BLaER1 treated with 17β-estradiol and CSF1 and Interleukin-3, amounts not matched to agents 10 nM and 100 nM (cell line): ENCODE measurements at regions not wholly inside any gene's neighbourhood (a gene's known extent, or its start where the extent isn't known, plus 50 kb on each side); places are given as distances from the start of the nearest gene placed in this dataset.

ENCODE experiments used
- H3K27ac ChIP-seq, 11 experiments: shearing (Covaris generic); formaldehyde crosslinking; 2 replicates each; pipeline ENCODE4 v1.8.1; 2022
- H3K27me3 ChIP-seq, 11 experiments: shearing (Covaris generic); formaldehyde crosslinking; 2 replicates each; pipeline ENCODE4 v1.8.1; 2022
- H3K36me3 ChIP-seq, 11 experiments: shearing (Covaris generic); formaldehyde crosslinking; 2 replicates each; pipeline ENCODE4 v1.8.1; 2022
- H3K4me1 ChIP-seq, 10 experiments: shearing (Covaris generic); formaldehyde crosslinking; 2 replicates each; pipeline ENCODE4 v1.8.1; 2022
- H3K4me2 ChIP-seq, 11 experiments: shearing (Covaris generic); formaldehyde crosslinking; 2 replicates each; pipeline ENCODE4 v1.8.1; 2022
- H3K4me3 ChIP-seq, 10 experiments: shearing (Covaris generic); formaldehyde crosslinking; 2 replicates each; pipeline ENCODE4 v1.8.1; 2022
- H3K9ac ChIP-seq, 11 experiments: shearing (Covaris generic); formaldehyde crosslinking; 2 replicates each; pipeline ENCODE4 v1.8.1; 2022
- H3K9me3 ChIP-seq, 11 experiments: shearing (Covaris generic); formaldehyde crosslinking; replicated peaks in 1 of 11; 2 replicates each; pipeline ENCODE4 v1.8.1; 2022
- H4K20me1 ChIP-seq, 11 experiments: shearing (Covaris generic); formaldehyde crosslinking; 2 replicates each; pipeline ENCODE4 v1.8.1; 2022
- Cebpa-rat ChIP-seq, 11 experiments: shearing (Covaris generic); IDR thresholded peaks; 2 replicates each; pipeline ENCODE4 v1.8.1; 2022

DNA sequence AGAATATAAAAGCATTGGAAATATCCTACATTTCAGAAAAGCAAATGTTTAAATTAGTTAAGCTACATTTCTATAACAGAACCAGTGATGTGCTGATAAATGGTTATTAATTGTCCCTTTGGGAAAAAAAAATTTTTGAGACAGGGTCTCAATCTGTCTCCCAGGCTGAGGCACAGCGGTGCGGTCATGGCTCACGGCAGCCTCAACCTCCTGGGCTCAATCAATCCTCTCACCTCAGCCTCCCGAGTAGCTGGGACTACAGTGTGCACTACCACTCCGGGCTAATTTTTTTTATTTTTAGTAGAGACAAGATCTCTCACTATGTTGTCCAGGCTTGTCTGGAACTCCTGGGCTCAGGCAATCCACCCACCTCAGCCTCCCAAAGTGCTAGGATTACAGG, 194.8 kb upstream of the SALL3 start:
- Histone ChIP-seq H3K4me3 (no peak overlapping the region), H3K27ac (no peak overlapping the region), H4K20me1 (no peaks in the 10 kb centered on the region; a peak in 1 of 22 replicates), H3K27me3 (no peaks in the 10 kb centered on the region), H3K4me1 (peaks cover 0 to 8% (median 0%) of the 10 kb centered on the region in 10 experiments; a peak in 1 of 20 replicates), H3K9ac (no peak overlapping the region), H3K36me3 (no peaks in the 10 kb centered on the region), H3K9me3 (no peaks in the 10 kb centered on the region), H3K4me2 (no peak overlapping the region)
- TF ChIP-seq Cebpa-rat (IDR thresholded peaks at IDR 0.05), result no peak

DNA sequence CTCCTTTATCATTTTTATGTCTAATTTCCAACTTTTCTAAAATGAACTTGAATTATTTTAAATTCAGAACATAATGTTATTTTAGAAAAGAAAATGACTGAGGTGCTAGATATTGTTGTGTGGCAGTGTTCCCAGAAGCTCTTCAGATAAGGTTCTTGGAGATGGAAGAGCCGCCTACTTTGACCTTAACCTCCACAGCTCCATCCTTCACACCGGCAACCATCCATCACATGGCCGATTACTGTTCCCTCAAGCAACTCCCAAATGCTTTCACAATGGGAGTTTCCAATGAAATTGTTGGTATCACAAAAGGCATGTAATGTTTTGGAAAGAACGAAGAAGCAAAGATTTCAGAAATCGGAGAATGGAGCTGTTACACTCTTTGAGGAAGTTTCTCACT, 193.9 kb upstream of the SALL3 start:
- no peak overlapping the region for H3K27ac ChIP-seq
- no peak overlapping the region for H3K4me3 ChIP-seq
- no peak overlapping the region for H3K4me2 ChIP-seq
- no peak overlapping the region for H3K9ac ChIP-seq
- no peaks in the 10 kb centered on the region for H3K9me3 ChIP-seq
- no peaks in the 10 kb centered on the region; a peak in 1 of 22 replicates for H4K20me1 ChIP-seq
- peaks cover 0 to 8% (median 0%) of the 10 kb centered on the region in 10 experiments; a peak in 1 of 20 replicates for H3K4me1 ChIP-seq
- no peak for TF ChIP-seq Cebpa-rat (IDR thresholded peaks at IDR 0.05)
- no peaks in the 10 kb centered on the region for H3K36me3 ChIP-seq
- no peaks in the 10 kb centered on the region for H3K27me3 ChIP-seq

DNA sequence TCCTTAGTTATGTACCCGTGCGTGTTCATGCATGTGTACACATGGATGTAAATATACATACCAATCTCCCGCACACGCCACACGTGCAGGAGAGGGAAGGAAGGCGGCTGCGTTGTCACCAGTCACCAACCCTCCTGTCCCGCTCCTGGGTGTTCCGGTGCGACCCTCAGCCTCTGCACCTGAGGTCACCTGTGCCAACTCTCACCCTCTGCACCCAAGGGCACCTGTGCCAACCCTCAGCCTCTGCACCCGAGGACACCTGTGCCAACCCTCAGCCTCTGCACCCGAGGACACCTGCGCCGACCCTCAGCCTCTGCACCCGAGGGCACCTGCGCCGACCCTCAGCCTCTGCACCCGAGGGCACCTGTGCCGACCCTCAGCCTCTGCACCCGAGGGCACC, 192.8 kb upstream of the SALL3 start:
- TF ChIP-seq Cebpa-rat (IDR thresholded peaks at IDR 0.05), result no peak
- H4K20me1 ChIP-seq, result no peaks in the 10 kb centered on the region; a peak in 1 of 22 replicates
- H3K4me1 ChIP-seq, result peaks cover 0 to 8% (median 0%) of the 10 kb centered on the region in 10 experiments; a peak in 1 of 20 replicates
- H3K27me3 ChIP-seq, result no peaks in the 10 kb centered on the region
- H3K4me2 ChIP-seq, result no peak overlapping the region
- no peak overlapping the region for H3K27ac ChIP-seq
- no peak overlapping the region for H3K9ac ChIP-seq
- no peak overlapping the region for H3K4me3 ChIP-seq
- no peaks in the 10 kb centered on the region for H3K9me3 ChIP-seq
- no peaks in the 10 kb centered on the region for H3K36me3 ChIP-seq

DNA sequence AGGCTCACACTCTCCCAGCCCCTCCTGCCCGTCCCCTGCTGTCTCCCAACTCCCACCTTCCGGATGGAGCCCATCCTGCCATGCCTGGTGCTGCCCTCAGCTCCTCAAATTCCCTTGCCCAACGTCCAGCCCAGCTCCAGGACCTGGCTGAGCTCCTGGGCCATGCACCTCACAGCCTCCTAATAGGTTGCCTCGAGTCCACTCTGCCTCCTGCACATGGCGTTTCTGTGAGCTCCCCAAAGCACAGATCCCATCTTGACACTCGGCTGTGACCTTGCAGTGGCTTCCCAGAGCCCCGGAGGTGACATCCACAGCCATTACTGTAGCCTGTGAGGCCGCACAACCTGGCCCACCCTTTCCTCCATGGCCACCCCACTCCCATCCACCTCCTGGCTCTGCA, 191.9 kb upstream of the SALL3 start:
- no peak overlapping the region for H3K4me2 ChIP-seq
- no peak overlapping the region for H3K9ac ChIP-seq
- H3K27ac ChIP-seq, result no peak overlapping the region
- H3K9me3 ChIP-seq, result no peaks in the 10 kb centered on the region
- no peak overlapping the region for H3K4me3 ChIP-seq
- H3K4me1 ChIP-seq, result peaks cover 0 to 8% (median 0%) of the 10 kb centered on the region in 10 experiments; a peak in 1 of 20 replicates
- no peaks in the 10 kb centered on the region for H3K27me3 ChIP-seq
- TF ChIP-seq Cebpa-rat (IDR thresholded peaks at IDR 0.05), result no peak
- H4K20me1 ChIP-seq, result no peaks in the 10 kb centered on the region; a peak in 2 of 22 replicates
- no peaks in the 10 kb centered on the region for H3K36me3 ChIP-seq

DNA sequence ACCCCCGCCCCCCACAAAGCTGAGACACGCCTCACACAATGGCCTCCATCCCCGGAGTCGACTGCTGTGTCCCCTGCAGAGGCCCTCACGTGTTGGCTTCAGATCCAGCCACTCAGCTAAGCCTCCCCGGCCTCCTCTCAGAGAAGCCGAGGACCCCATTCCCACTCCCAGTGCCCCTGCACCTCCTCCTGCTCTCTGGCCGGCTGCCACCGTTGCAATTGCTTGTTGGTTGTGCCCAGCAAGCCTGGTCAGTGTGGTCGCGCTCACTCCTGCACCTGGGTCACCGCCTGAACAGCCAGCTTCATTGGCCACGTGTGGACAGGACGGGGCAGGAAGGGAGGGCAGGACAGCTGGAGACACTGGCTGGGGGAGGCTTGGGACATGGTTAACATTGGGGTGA, 191.5 kb upstream of the SALL3 start:
- Histone ChIP-seq H3K4me3 (no peak overlapping the region), H3K36me3 (no peaks in the 10 kb centered on the region), H3K27ac (no peak overlapping the region), H3K9ac (no peak overlapping the region), H3K9me3 (no peaks in the 10 kb centered on the region), H3K27me3 (no peaks in the 10 kb centered on the region), H3K4me1 (peaks cover 0 to 7% (median 0%) of the 10 kb centered on the region in 10 experiments; a peak in 1 of 20 replicates), H3K4me2 (no peak overlapping the region), H4K20me1 (no peaks in the 10 kb centered on the region; a peak in 3 of 22 replicates)
- TF ChIP-seq Cebpa-rat (IDR thresholded peaks at IDR 0.05), result no peak

DNA sequence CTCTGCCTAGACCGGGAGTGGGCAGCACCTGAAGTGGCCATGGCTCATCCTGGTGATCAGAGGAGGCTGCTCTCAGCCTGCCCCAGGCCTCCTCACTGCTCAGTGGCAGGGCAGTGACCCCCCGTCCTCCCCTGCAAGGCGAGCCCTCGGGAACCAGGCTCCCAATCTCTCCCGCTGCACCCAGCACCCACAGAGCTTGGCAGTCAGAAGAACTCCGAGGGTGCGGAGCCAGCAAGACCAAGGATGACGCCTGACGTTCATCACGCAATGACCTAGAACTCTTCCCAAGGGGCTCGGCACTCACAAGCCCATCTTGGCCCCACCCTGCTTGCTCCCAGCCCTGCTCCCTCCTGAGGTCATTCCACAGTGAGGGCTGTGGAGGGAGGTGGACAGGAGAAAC, 189.8 kb upstream of the SALL3 start:
- no peak overlapping the region for H3K9ac ChIP-seq
- no peaks in the 10 kb centered on the region for H3K4me1 ChIP-seq
- no peaks in the 10 kb centered on the region for H3K36me3 ChIP-seq
- H3K4me2 ChIP-seq, result no peak overlapping the region
- H3K4me3 ChIP-seq, result no peak overlapping the region
- no peak for TF ChIP-seq Cebpa-rat (IDR thresholded peaks at IDR 0.05)
- no peaks in the 10 kb centered on the region for H3K9me3 ChIP-seq
- no peaks in the 10 kb centered on the region; a peak in 2 of 22 replicates for H4K20me1 ChIP-seq
- no peak overlapping the region for H3K27ac ChIP-seq
- no peaks in the 10 kb centered on the region for H3K27me3 ChIP-seq

DNA sequence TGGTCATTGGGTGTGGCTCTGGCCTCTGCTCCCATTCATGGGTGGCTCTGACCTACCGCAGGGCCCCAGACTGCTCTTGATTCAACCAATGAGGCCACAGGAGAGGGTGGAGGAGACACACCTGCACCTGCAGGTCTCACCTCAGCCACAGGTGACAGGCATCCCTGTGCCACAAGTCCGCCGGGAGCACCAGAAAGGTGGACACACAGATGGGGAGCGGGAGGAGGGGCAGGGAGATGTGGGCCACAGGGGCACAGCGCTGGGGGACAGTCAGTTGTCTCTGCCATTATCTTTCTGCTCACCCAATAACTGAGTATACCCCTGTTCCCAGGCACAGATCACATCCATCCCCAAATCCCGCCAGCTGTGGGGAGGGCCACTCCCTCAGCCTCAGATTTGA, 189.1 kb upstream of the SALL3 start:
- no peak overlapping the region for H3K4me2 ChIP-seq
- no peaks in the 10 kb centered on the region; a peak in 2 of 22 replicates for H4K20me1 ChIP-seq
- no peak overlapping the region for H3K27ac ChIP-seq
- H3K36me3 ChIP-seq, result no peaks in the 10 kb centered on the region
- no peak overlapping the region for H3K9ac ChIP-seq
- TF ChIP-seq Cebpa-rat (IDR thresholded peaks at IDR 0.05), result no peak
- no peaks in the 10 kb centered on the region for H3K9me3 ChIP-seq
- no peak overlapping the region for H3K4me3 ChIP-seq
- no peaks in the 10 kb centered on the region for H3K4me1 ChIP-seq
- no peaks in the 10 kb centered on the region for H3K27me3 ChIP-seq

DNA sequence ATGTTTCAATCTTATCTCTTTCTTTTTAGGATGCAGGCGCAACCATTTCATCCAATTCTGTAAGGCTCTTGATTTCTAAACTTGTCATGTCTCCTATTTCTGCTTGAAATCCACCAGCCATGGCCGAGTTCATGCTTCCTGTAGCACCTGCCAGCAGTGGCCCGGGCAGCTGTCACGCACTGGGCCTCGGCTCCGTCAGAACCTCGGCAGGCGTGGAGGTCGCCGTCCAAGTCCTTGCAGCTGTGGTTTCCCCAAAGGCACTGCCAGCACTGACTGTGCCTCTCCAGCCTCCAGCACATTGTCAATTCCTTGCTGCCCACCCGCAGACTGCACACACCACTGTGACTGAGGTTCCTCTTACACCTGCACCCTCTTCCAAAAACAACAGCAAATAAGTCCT, 188.7 kb upstream of the SALL3 start:
- no peak for TF ChIP-seq Cebpa-rat (IDR thresholded peaks at IDR 0.05)
- H3K4me1 ChIP-seq, result no peaks in the 10 kb centered on the region

DNA sequence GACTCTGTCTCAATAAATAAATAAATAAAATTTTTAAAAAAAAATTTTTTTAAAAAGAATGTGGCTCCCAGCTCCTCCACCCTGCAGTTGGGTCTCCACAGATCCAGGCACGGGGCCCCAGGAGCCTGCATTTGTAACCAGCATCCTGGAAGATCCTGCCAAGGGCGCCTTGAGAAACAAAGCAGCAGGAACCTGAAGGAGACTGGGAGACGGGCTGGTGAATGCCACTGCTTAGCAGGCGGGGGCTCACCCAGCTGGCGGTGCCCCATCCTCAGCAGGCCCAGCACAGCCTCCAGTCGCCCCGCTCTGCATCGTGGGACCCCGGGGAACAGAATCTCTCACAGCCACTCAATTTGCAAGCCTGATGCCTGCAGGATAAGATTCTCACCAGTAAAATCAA, 187.5 kb upstream of the SALL3 start:
- Histone ChIP-seq H3K4me2 (no peak overlapping the region), H3K4me1 (no peaks in the 10 kb centered on the region), H3K4me3 (no peak overlapping the region), H3K9ac (no peak overlapping the region), H3K36me3 (no peaks in the 10 kb centered on the region), H3K9me3 (no peaks in the 10 kb centered on the region), H4K20me1 (no peaks in the 10 kb centered on the region; a peak in 2 of 22 replicates), H3K27ac (no peak overlapping the region), H3K27me3 (no peaks in the 10 kb centered on the region)
- TF ChIP-seq Cebpa-rat (IDR thresholded peaks at IDR 0.05), result no peak

More for the DNA sequence above, 188.7 kb upstream of the SALL3 start:
- H3K27ac ChIP-seq, result no peak overlapping the region
- H3K4me2 ChIP-seq, result no peak overlapping the region
- no peaks in the 10 kb centered on the region for H3K36me3 ChIP-seq
- H4K20me1 ChIP-seq, result no peaks in the 10 kb centered on the region; a peak in 2 of 22 replicates
- no peaks in the 10 kb centered on the region for H3K9me3 ChIP-seq
- no peak overlapping the region for H3K4me3 ChIP-seq
- H3K27me3 ChIP-seq, result no peaks in the 10 kb centered on the region
- H3K9ac ChIP-seq, result no peak overlapping the region

DNA sequence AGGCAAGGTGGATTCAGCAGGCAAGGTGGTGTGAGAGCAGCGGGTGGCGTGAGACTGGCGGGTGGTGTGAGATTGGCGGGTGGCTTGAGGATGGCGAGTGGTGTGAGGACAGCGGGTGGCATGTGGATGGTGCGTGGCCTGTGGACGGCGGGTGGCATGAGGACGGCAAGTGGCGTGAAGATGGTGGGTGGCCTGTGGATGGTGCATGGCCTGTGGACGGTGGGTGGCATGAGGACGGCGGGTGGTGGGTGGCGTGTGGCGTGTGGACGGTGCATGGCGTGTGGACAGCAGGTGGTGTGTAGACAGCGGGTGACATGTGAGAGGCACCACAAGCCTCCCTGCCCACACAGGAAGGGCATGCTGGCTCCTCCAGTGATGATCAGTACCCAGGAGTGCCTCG, 186.9 kb upstream of the SALL3 start:
- H3K36me3 ChIP-seq, result no peaks in the 10 kb centered on the region
- H4K20me1 ChIP-seq, result no peaks in the 10 kb centered on the region; a peak in 2 of 22 replicates
- no peak overlapping the region for H3K9ac ChIP-seq
- no peaks in the 10 kb centered on the region for H3K9me3 ChIP-seq
- no peak overlapping the region for H3K4me3 ChIP-seq
- TF ChIP-seq Cebpa-rat (IDR thresholded peaks at IDR 0.05), result no peak
- no peak overlapping the region for H3K27ac ChIP-seq
- no peaks in the 10 kb centered on the region for H3K27me3 ChIP-seq
- H3K4me2 ChIP-seq, result no peak overlapping the region
- H3K4me1 ChIP-seq, result no peaks in the 10 kb centered on the region
